SK-N-DZ (cell line): ENCODE measurements at regions not wholly inside any gene's neighbourhood (a gene's known extent, or its start where the extent isn't known, plus 50 kb on each side); places are given as distances from the start of the nearest gene placed in this dataset.
"Not testable (repeated sequence)": the region's sequence is repeated elsewhere in the genome, so short reads cannot be mapped to it uniquely, and the experiment has no call there.

ENCODE experiments used
- DNase-seq: peaks from one replicate; pipeline ENCODE4 v3.0.0-alpha.2; 2015; ENCODE audit warnings: low spot score

DNA sequence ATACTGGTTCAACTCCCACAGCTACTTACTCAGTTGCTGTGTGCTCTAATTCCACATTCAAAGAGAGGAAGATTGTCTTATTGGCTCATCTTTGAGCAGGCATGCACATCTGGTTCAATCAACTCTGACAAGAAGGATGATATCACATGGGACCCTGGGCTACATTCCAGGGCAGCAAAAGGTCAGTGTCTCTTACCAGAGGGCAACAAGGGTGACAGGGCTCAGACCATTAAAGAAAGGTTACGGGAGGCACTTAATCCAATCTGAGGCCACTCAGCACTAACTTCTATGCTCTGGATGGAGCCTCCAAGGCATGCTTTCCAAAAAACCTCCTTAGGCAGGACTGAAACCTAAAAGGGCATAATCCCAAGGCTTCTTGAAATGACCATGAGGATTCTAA, 549.4 kb upstream of the API5 start:
- DNase-seq: peak; percentile 11

DNA sequence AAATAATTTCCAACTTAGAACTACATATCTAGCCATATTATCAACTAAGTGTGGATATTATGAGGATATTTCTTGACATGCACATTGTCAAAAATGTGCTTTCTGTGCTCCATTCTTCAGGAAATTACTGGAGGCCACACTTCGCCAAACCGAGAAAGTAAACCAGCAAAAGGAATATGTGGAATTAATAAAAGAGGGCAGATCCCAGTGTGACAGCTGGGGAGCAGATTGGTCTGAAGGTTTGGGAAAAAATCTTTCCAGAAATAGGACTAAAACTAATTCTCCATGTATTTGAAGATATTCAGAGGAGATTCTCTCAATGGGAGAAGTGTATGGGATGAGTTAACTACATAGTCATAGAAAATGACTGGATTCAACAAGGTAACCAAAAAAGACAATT, 546.9 kb upstream of the API5 start:
- DNase-seq: no peak

- DNase-seq: peak; percentile 60
Observed at GRCh38 chr11:42768576-42768975, 543.2 kb upstream of the API5 start.

GRCh38 chr11:42770444-42771065, 541.2 kb upstream of the API5 start:
- DNase-seq: peak; percentile 49

DNA sequence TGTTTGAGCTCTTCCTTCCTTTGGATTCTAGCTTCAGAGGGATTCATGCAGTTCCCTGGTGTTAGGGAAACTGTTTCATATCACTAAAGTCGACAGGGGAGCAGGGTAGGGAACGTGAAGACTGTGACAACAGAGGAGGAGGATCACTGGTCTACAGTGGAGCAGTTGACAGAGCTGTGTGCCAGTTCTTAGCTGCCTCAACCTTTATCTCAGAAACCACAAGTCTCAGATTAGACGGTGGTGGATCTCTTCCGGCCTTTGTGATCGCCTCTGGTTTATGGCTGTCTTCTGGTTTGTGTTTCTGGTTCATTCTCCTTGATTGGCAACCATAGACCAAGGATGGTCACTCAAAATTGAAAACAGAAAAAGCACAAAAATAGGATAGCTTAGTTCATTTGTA, 538.9 kb upstream of the API5 start:
- no peak for DNase-seq

DNA sequence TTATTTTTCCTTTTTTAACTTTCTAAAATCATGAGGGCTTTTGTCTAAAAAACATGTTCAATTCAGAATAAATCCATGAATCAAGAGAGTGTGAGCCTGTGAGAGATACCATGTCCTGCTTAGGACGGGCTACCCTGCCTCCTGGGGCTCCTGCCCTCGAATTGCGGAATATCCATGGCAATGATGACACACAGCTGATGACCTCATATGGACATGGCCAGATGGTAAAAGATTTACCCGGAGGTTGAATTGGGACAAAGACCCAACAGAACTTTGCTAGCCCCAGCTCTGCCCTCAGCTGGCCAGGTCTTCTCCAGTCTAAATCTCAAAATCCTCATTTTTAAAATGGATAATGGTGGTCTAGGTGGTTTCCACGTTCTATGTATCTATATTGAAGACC, 538.1 kb upstream of the API5 start:
- DNase-seq: no peak

DNA sequence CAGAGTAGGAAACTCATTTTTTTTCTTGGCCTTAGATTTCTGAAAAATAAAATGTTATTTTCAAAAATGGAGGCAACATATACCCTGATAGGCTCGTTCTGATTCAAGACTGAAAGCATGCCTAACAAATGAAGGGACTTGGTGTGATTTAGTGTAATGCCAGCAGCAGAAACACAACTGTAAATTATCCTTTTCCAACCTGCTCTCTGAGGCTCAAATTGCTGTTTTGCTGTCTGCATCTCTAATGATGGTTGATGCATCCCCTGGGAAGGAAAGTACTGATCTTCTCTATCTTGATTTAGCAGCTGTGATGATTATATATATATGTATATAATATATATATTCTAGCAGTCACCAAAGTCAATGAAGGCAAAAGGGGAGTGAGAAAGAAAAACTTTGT, 537.2 kb upstream of the API5 start:
- DNase-seq: no peak

GRCh38 chr11:42777776-42778175, 534.0 kb upstream of the API5 start:
- DNase-seq: no peak

DNA sequence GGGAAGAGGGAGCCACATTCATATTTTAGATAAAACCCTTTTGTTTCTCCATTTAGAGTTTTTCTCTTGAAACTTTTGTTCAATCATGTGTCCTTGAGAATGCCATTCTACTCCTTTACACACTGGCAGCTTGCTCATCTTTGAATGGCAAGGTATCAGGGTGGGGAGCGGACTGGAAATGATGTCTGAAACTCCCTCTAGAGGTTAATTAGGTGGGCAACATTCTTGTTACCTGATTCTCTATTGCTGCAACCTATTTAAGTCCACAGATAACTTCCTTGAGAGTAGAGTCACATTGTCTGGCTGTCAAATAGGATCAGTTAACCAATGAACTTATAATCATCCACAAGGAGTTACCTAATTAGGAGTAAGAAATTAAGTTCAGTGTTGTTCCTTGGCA, 533.6 kb upstream of the API5 start:
- peak; percentile 19 for DNase-seq

GRCh38 chr11:42779555-42779954, 532.2 kb upstream of the API5 start:
- no peak for DNase-seq

DNA sequence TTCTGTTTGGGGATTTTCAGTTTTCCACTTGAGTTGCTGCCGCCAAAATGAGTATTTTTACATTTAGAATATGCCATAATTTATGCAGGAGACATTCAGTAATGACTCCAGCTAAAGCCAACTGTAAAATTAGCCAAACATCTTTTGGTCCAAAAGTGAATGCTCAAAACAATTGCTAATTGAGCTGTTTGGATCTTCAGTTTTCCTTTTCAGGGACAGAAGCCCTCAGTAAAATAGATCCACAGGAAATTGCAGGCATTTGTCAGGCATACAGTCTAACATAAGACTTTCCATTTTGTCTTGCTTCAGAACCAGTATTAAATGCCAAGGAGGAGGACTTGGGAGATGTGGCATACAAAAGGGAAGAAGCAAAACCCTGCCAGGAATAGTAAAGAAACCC, 524.8 kb upstream of the API5 start:
- DNase-seq: no peak

- not testable (repeated sequence) for DNase-seq
Observed at GRCh38 chr11:42795483-42795882, 516.3 kb upstream of the API5 start.

DNA sequence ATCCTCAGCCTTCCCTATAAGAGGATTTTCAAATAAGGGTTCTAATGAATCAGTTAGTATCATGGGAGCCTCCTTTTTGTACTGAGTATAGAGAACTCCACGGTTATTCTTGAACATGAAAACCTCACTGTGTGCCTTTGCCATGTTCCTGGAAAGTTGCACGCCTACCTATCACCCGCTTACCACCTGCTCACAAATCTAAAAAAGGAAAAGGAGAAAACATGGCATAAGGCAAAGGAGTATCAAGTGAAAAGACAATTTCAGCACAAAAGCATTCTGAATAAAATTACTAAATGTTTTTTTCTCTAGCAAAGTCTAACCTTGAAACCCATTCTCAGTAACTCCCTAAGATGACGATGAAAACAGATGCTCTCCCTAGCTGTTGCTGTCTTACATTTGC, 511.8 kb upstream of the API5 start:
- no peak for DNase-seq

- no peak for DNase-seq
Observed at GRCh38 chr11:42802201-42802899, 509.4 kb upstream of the API5 start.

DNA sequence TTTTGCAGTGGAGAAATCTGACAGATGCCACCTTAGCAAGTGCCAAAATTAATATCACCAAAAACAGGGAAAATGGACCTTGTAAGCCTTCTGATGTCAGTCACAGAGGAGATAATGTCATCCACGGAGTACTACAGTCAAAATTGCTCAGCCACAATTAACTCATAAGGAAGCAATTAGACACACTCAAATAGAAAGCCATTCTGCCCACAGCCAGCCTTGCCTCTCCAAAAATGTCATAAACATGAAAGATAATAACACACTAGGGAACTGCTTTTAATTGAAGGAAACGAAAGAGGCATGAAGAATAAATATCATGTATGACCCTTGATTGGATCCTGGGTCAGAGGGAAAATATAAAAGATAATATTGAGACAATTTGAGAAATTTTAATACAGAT, 505.6 kb upstream of the API5 start:
- no peak for DNase-seq

DNA sequence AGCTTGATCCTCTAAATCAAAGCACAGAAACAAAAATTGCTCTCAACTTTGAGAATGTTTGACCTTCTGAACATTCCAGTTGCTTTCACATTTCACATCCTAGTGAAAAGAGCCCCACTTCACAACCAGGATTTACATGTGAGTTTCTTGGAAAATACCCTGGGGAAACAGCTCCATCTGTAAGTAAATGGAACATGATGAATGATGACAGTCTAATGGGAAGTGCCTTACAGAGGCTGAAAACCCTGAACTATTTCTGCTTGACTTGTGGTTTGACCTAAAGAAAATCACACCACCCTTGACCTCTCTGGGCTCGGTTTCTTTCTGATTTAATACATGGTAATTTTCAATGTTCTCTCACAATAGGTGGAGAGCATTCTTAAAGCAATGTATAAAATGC, 499.4 kb upstream of the API5 start:
- no peak for DNase-seq

GRCh38 chr11:42812960-42813359, 498.8 kb upstream of the API5 start:
- no peak for DNase-seq

DNA sequence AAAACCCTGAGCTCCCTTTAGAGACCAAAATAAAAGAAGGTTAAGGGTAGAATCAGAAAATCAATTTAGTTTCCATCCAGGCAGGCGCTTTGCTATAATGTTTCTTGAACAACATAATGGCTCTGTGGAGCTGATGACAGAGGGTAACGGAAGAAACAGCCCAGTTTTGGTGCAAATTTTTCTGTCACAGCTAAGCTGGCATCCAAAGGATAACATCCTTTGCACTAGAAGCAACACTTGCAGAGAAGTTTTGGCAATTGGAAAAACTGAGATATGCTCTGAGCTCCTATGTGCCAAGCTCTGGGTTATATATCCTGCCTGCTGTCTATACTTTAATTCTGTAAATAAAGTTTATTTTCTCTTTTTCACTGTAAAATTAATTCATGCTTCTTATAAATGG, 495.3 kb upstream of the API5 start:
- DNase-seq: no peak

- no peak for DNase-seq
Observed at GRCh38 chr11:42819126-42819525, 492.7 kb upstream of the API5 start.

GRCh38 chr11:42822188-42822587, 489.6 kb upstream of the API5 start:
- DNase-seq: not testable (repeated sequence)

- DNase-seq: no peak
Observed at GRCh38 chr11:42823546-42823945, 488.2 kb upstream of the API5 start.

DNA sequence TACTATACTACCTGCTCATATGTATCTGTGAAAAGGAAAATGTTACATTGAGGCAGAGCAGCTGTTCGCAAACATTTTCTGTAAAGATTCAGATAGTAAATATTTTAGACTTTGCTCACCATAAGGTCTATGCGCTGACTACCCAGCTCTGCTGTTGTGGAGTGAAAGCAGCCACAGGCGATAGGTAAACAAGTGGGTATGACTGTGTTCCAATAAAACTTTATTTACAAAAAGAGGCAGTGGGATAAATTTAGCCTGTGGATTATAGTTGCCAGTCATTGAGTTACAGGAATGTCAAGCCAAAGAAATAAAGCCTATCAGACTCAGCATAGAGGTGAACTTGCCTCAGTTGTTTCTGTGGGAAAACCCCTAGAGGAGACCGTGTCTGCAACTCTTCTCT, 487.7 kb upstream of the API5 start:
- DNase-seq: no peak

DNA sequence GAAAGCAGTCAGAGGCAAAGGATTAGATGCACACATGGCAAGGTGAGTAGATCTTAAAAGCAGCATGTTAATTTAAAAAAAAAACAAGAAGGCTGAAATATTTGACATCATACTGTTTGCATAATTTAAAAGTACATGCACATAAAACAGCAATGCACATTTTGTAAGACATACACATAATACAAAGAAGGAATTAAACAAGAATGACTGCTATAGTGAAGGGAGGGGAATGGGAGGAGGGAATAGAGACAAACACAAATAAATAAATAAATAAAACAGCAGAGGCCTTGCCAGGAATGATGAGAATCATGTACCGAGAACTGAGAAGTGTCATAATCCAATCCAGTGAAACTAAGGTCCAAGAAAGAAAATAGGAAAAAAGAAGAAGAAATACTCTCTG, 486.2 kb upstream of the API5 start:
- no peak for DNase-seq

DNA sequence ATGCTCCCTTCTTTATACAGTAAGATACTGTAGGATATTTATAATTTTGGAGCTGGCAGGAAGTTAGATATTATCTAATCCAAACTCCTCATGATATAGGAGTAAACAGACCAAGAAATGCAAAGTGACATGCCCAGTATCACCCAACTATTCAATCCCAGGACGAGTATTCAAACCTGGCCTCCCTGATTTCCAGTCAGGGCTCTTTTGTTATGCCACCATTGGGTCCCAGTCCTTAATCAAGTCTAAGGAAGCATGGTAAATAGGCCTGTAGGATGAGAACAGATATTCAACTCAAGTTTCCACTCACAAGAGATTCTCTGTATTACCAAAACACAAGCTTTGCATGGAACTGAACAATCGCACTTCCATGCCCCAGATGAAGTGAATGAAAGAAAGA, 484.0 kb upstream of the API5 start:
- no peak for DNase-seq
